AG04450 (cell line): ENCODE measurements at regions not wholly inside any gene's neighbourhood (a gene's known extent, or its start where the extent isn't known, plus 50 kb on each side); places are given as distances from the start of the nearest gene placed in this dataset.

Experiments used
- CTCF ChIA-PET: fragments of 300-600, 350-600 bp; formaldehyde crosslinking; extraction: SDS; loops from one replicate; lab custom pipeline; 2022; ENCODE audit warnings: antibody characterized with exemption, inconsistent platforms; lab: Charles Lee
- POLR2A ChIA-PET: fragments of 350-600 bp; formaldehyde crosslinking; extraction: SDS; loops from one replicate; lab custom pipeline; 2021; ENCODE audit warnings: antibody characterized with exemption, inconsistent platforms; lab: Yijun Ruan, JAX
- DNase-seq: peaks from one replicate; pipeline ENCODE4 v3.0.0-alpha.2; 2011; ENCODE audit warnings: low read depth, low spot score
- H3K27ac ChIP-seq: one replicate; pipeline ENCODE4 v1.5.1; 2012; ENCODE audit warnings: low read depth, low read length, control low read depth
- H3K27me3 ChIP-seq: one replicate; pipeline ENCODE4 v1.6.0; 2012; ENCODE audit warnings: low read length; ENCODE audit not compliant: control insufficient read depth, insufficient read depth
- H3K4me3 ChIP-seq: 2 replicates; pipeline ENCODE4 v1.5.1; 2011; ENCODE audit warnings: mild to moderate bottlenecking, low read depth, low read length, control low read depth
- H3K9me3 ChIP-seq: 2 replicates; pipeline ENCODE4 v1.5.1; 2012; ENCODE audit warnings: low read length; ENCODE audit not compliant: control insufficient read depth, insufficient read depth
- CTCF ChIP-seq: IDR thresholded peaks from 2 replicates; pipeline ENCODE4 v1.5.1; 2011; ENCODE audit warnings: low read depth, low read length, control low read depth, inconsistent platforms

- TF ChIP-seq CTCF: no peak
- H3K4me3 ChIP-seq: no peak overlapping the region
- DNase-seq: no peak
- no peaks in the 10 kb centered on the region for H3K9me3 ChIP-seq
- no peaks in the 10 kb centered on the region for H3K27me3 ChIP-seq
- POLR2A ChIA-PET: no interaction called here
- CTCF ChIA-PET: no interaction called here
- no peak overlapping the region for H3K27ac ChIP-seq
Observed at GRCh38 chr5:118598311-118598710, 390.0 kb downstream of the DTWD2 start.

- Histone ChIP-seq H3K4me3 (no peak overlapping the region), H3K9me3 (no peaks in the 10 kb centered on the region), H3K27ac (no peak overlapping the region), H3K27me3 (no peaks in the 10 kb centered on the region)
- DNase-seq: no peak
- CTCF ChIA-PET: no interaction called here
- POLR2A ChIA-PET: no interaction called here
- no peak for TF ChIP-seq CTCF
Observed at GRCh38 chr5:118597543-118597942, 390.8 kb downstream of the DTWD2 start.

- Histone ChIP-seq H3K27ac (no peak overlapping the region), H3K27me3 (no peaks in the 10 kb centered on the region), H3K4me3 (no peak overlapping the region), H3K9me3 (no peaks in the 10 kb centered on the region)
- no peak for DNase-seq
- TF ChIP-seq CTCF: no peak
- CTCF ChIA-PET: no interaction called here
- POLR2A ChIA-PET: no interaction called here
Observed at GRCh38 chr5:118596255-118596654, 392.1 kb downstream of the DTWD2 start.

GRCh38 chr5:118593003-118593328, 395.4 kb downstream of the DTWD2 start:
- CTCF ChIA-PET: interaction anchor here (0.7 kb wide), 1 partner anchor 363 kb away, joined by 3 read pairs; no protein-coding TSS in a partner anchor
- POLR2A ChIA-PET: no interaction called here
- H3K27ac ChIP-seq: no peak overlapping the region
- no peaks in the 10 kb centered on the region for H3K9me3 ChIP-seq
- no peaks in the 10 kb centered on the region for H3K27me3 ChIP-seq
- no peak overlapping the region for H3K4me3 ChIP-seq
- peak; percentile 26; the same call in 1 of the 2 replicates for TF ChIP-seq CTCF
- DNase-seq: no peak

GRCh38 chr5:118592229-118593002, 395.9 kb downstream of the DTWD2 start:
- TF ChIP-seq CTCF: no peak
- CTCF ChIA-PET: interaction anchor here (0.7 kb wide), 1 partner anchor 364 kb away, joined by 3 read pairs; no protein-coding TSS in a partner anchor
- H3K9me3 ChIP-seq: no peaks in the 10 kb centered on the region
- H3K27me3 ChIP-seq: no peaks in the 10 kb centered on the region
- no peak overlapping the region for H3K27ac ChIP-seq
- H3K4me3 ChIP-seq: no peak overlapping the region
- DNase-seq: no peak
- POLR2A ChIA-PET: no interaction called here
